ENCODE measurements at regions not wholly inside any gene's neighbourhood (a gene's known extent, or its start where the extent isn't known, plus 50 kb on each side); places are given as distances from the start of the nearest gene placed in this dataset.

- intact Hi-C loops (cut with DNase I), result no loop called here
- no peak for DNase-seq (ENCODE audit: low spot score)
Measured at GRCh38 chr10:44186150-44186549, 198.7 kb downstream of the CXCL12 start.

GRCh38 chr10:44185315-44185666, 199.6 kb downstream of the CXCL12 start:
- no peak for DNase-seq (ENCODE audit: low spot score)
- intact Hi-C loops (cut with DNase I), result no loop called here

GRCh38 chr10:44184633-44185314, 200.1 kb downstream of the CXCL12 start:
- no peak for DNase-seq (ENCODE audit: low spot score)
- intact Hi-C loops (cut with DNase I), result no loop called here

GRCh38 chr10:44183667-44184632, 200.9 kb downstream of the CXCL12 start:
- DNase-seq (ENCODE audit: low spot score), result no peak
- intact Hi-C loops (cut with DNase I), result no loop called here

- no peak for DNase-seq (ENCODE audit: low spot score)
- intact Hi-C loops (cut with DNase I), result no loop called here
Measured at GRCh38 chr10:44182909-44183308, 202.0 kb downstream of the CXCL12 start.

GRCh38 chr10:44180321-44181168, 204.4 kb downstream of the CXCL12 start:
- intact Hi-C loops (cut with DNase I), result no loop called here
- no peak for DNase-seq (ENCODE audit: low spot score)

GRCh38 chr10:44178856-44179255, 206.0 kb downstream of the CXCL12 start:
- DNase-seq (ENCODE audit: low spot score), result no peak
- intact Hi-C loops (cut with DNase I), result no loop called here

GRCh38 chr10:44178281-44178680, 206.6 kb downstream of the CXCL12 start:
- no peak for DNase-seq (ENCODE audit: low spot score)

GRCh38 chr10:44177610-44178009, 207.3 kb downstream of the CXCL12 start:
- no peak for DNase-seq (ENCODE audit: low spot score)
- intact Hi-C loops (cut with DNase I), result no loop called here

More at GRCh38 chr10:44178281-44178680, 206.6 kb downstream of the CXCL12 start:
- intact Hi-C loops (cut with DNase I), result no loop called here

- intact Hi-C loops (cut with DNase I), result no loop called here
- DNase-seq (ENCODE audit: low spot score), result no peak
Measured at GRCh38 chr10:44176311-44176710, 208.6 kb downstream of the CXCL12 start.

- intact Hi-C loops (cut with DNase I), result loop anchor here (5.0 kb wide), 1 partner anchor 129 kb away; no protein-coding TSS in a partner anchor
- DNase-seq (ENCODE audit: low spot score), result no peak
Measured at GRCh38 chr10:44173608-44173894, 211.3 kb downstream of the CXCL12 start.

- intact Hi-C loops (cut with DNase I), result loop anchor here (5.0 kb wide), 1 partner anchor 129 kb away; no protein-coding TSS in a partner anchor
- DNase-seq (ENCODE audit: low spot score), result no peak
Measured at GRCh38 chr10:44172883-44173607, 211.9 kb downstream of the CXCL12 start.

GRCh38 chr10:44171765-44172164, 213.1 kb downstream of the CXCL12 start:
- intact Hi-C loops (cut with DNase I), result loop anchor here (5.0 kb wide), 1 partner anchor 131 kb away; no protein-coding TSS in a partner anchor
- no peak for DNase-seq (ENCODE audit: low spot score)

- intact Hi-C loops (cut with DNase I), result no loop called here
- no peak for DNase-seq (ENCODE audit: low spot score)
Measured at GRCh38 chr10:44168478-44168877, 216.4 kb downstream of the CXCL12 start.

- intact Hi-C loops (cut with DNase I), result no loop called here
Measured at GRCh38 chr10:44167752-44168151, 217.1 kb downstream of the CXCL12 start.

GRCh38 chr10:44166441-44166840, 218.5 kb downstream of the CXCL12 start:
- no peak for DNase-seq (ENCODE audit: low spot score)
- intact Hi-C loops (cut with DNase I), result no loop called here

More at GRCh38 chr10:44167752-44168151, 217.1 kb downstream of the CXCL12 start:
- no peak for DNase-seq (ENCODE audit: low spot score)

GRCh38 chr10:44164251-44164956, 220.5 kb downstream of the CXCL12 start:
- DNase-seq (ENCODE audit: low spot score), result no peak
- intact Hi-C loops (cut with DNase I), result no loop called here

- intact Hi-C loops (cut with DNase I), result no loop called here
Measured at GRCh38 chr10:44161184-44161583, 223.7 kb downstream of the CXCL12 start.

GRCh38 chr10:44157574-44157973, 227.3 kb downstream of the CXCL12 start:
- DNase-seq (ENCODE audit: low spot score), result no peak
- intact Hi-C loops (cut with DNase I), result no loop called here

More at GRCh38 chr10:44161184-44161583, 223.7 kb downstream of the CXCL12 start:
- DNase-seq (ENCODE audit: low spot score), result no peak
